ENCODE measurements at regions not wholly inside any gene's neighbourhood (a gene's known extent, or its start where the extent isn't known, plus 50 kb on each side); places are given as distances from the start of the nearest gene placed in this dataset.

GRCh38 chr18:77522051-77522675, 272.5 kb downstream of the GALR1 start:
- DNase-seq = no peak

- no peak for DNase-seq
Measured at GRCh38 chr18:77524909-77525308, 275.3 kb downstream of the GALR1 start.

- DNase-seq = no peak
Measured at GRCh38 chr18:77526962-77527361, 277.3 kb downstream of the GALR1 start.

GRCh38 chr18:77528872-77529271, 279.2 kb downstream of the GALR1 start:
- no peak for DNase-seq

DNA sequence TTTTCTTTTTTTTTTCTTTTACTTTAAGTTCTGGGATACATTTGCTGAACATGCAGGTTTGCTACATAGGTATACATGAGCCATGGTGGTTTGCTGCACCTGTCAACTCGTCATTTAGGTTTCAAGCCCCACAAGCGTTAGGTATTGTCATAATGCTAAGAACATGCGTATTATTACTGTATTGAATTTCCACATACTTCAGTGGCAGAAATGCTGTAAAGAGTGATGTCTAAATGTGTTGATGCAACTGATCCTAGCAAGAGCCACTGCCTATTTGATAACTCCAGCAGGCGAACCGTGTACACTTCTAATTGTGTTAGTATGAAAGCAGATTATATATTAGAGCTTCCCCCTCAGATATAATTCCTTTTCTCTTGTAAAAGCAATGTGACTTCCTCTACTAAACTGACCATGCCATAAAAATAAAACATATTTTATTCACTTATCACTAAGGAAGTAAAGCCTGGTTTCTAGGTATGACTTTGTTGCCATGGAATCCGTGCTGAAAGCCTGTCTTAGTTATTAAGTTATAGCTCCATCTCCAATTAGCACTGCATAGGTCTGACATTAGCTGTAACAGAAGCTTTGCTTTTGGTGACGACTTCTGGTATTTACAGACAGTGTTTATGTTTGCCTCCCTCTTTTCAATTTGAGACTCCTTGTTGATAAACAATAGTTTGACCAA, 280.0 kb downstream of the GALR1 start:
- no peak for DNase-seq

DNA sequence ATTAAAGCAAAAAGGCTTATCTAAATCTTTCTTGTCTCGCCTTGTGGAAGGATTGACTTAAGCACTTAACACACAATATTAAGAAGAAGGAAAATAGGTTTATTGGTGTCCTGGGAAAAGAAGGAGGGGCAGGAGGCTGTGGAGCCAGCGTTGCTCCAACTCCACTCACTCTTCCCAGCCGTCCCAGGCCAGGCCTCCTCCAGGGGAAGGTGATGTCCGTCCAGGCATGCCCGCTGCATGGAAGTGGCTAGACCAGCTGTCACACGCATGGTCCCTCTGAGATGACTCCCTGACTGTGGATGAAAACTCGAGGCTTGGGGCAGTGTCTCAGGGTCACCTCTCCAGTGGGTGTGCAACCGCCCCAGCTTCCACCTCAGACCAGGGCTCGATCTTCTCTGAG, 281.1 kb downstream of the GALR1 start:
- no peak for DNase-seq

DNA sequence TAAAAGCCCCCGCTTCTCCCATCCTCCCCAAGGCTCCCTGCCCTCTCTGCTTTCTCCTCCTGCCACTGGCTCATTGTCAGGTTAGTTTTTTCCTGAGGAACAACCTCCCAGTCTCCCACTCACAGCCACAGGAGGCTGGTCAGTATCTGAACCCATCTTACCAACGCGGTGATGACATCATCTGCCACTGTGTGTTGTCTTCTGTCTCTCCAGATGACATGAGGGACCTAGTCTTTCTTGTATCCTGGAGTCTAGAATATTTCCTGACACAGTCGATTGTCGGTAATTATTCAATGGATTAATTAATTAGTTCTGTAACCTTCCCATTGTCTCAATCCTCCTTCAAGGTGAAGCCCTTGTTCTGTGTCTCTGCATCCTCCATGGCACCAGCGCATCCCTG, 290.2 kb downstream of the GALR1 start:
- no peak for DNase-seq

GRCh38 chr18:77544792-77545191, 295.1 kb downstream of the GALR1 start:
- DNase-seq = no peak

- DNase-seq = no peak
Measured at GRCh38 chr18:77547757-77548156, 298.1 kb downstream of the GALR1 start.

- no peak for DNase-seq
Measured at GRCh38 chr18:77548790-77549420, 299.3 kb downstream of the GALR1 start.

GRCh38 chr18:77550625-77551024, 301.0 kb downstream of the GALR1 start:
- no peak for DNase-seq

- no peak for DNase-seq
Measured at GRCh38 chr18:77551055-77551454, 301.4 kb downstream of the GALR1 start.

- no peak for DNase-seq
Measured at GRCh38 chr18:77552945-77553344, 303.3 kb downstream of the GALR1 start.

GRCh38 chr18:77554061-77554460, 304.4 kb downstream of the GALR1 start:
- DNase-seq = no peak

- DNase-seq = no peak
Measured at GRCh38 chr18:77557046-77557587, 307.5 kb downstream of the GALR1 start.

- DNase-seq = no peak
Measured at GRCh38 chr18:77559274-77559910, 309.7 kb downstream of the GALR1 start.

- DNase-seq = no peak
Measured at GRCh38 chr18:77560341-77560992, 310.8 kb downstream of the GALR1 start.

- no peak for DNase-seq
Measured at GRCh38 chr18:77566604-77567003, 317.0 kb downstream of the GALR1 start.

DNA sequence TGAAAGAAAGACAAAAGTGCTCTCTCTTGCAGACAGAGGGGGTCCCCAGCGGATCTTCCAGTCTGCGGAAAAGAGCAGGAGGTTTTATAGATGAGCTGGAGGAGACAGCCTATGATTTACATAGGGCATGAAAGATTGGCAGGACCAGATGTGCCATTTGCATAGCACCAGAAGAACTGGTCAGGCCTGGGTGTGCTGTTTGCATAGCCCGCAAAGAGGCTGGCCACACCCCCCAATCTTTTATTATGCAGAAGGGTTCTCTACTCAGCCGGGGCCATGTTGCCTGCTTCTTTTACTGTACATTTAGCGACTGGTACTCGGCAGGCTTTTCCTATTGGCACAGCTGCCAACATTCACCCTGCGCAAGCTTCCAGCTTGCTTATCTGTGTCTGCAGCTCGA, 317.6 kb downstream of the GALR1 start:
- no peak for DNase-seq

- no peak for DNase-seq
Measured at GRCh38 chr18:77571743-77572142, 322.1 kb downstream of the GALR1 start.

GRCh38 chr18:77572537-77572936, 322.9 kb downstream of the GALR1 start:
- DNase-seq = no peak

- no peak for DNase-seq
Measured at GRCh38 chr18:77573571-77573970, 323.9 kb downstream of the GALR1 start.

- DNase-seq = no peak
Measured at GRCh38 chr18:77590943-77591515, 341.4 kb downstream of the GALR1 start.
